IMR-90 (cell line): ENCODE measurements at regions not wholly inside any gene's neighbourhood (a gene's known extent, or its start where the extent isn't known, plus 50 kb on each side); places are given as distances from the start of the nearest gene placed in this dataset.

Experiments
- ATAC-seq: fragments of 200-7000 bp; cut with Tn5 transposase; 2 replicates; pipeline ENCODE4 v1.9.1; 2020; ENCODE audit warnings: low read depth, mild to moderate bottlenecking, moderate library complexity
- BruUV-seq: library from RNA; stranded (reverse); fragments of 400-500 nt; replicated peaks from 2 replicates; lab custom pipeline; 2021; lab: Mats Ljungman, UMichigan
- CTCF ChIA-PET: fragments of 300-600 bp; formaldehyde crosslinking; extraction: SDS; loops from one replicate; lab custom pipeline; 2021; ENCODE audit warnings: antibody characterized with exemption; lab: Yijun Ruan, JAX
- POLR2A ChIA-PET: fragments of 300-600 bp; sonication (Branson Sonifier 250); formaldehyde crosslinking; loops from one replicate; lab custom pipeline; 2022; ENCODE audit warnings: antibody characterized with exemption; ENCODE audit not compliant: unreplicated experiment; lab: Charles Lee
- DNase-seq: peaks from one replicate; pipeline ENCODE4 v3.0.0; 2013
- H2AFZ ChIP-seq: replicated peaks from 2 replicates; pipeline ENCODE3; 2013; ENCODE audit warnings: low read length, mild to moderate bottlenecking; ENCODE audit not compliant: poor library complexity
- H2AK5ac ChIP-seq: 2 replicates; pipeline ENCODE4 v1.6.1; 2013; ENCODE audit warnings: low read depth, low read length, inconsistent platforms
- H2AK9ac ChIP-seq: replicated peaks from 2 replicates; pipeline ENCODE3; 2013; ENCODE audit warnings: mild to moderate bottlenecking, low read depth, low read length, moderate library complexity; ENCODE audit not compliant: poor library complexity
- H2BK120ac ChIP-seq: 2 replicates; pipeline ENCODE4 v1.6.1; 2013; ENCODE audit warnings: low read depth, low read length, inconsistent platforms
- H2BK15ac ChIP-seq: 3 replicates; pipeline ENCODE4 v1.6.1; 2013; ENCODE audit warnings: low read depth, low read length, inconsistent platforms
- H2BK20ac ChIP-seq: 2 replicates; pipeline ENCODE4 v1.6.1; 2013; ENCODE audit warnings: low read depth, mild to moderate bottlenecking, inconsistent platforms, low read length, moderate library complexity
- H2BK5ac ChIP-seq: 2 replicates; pipeline ENCODE4 v1.6.1; 2013; ENCODE audit warnings: mild to moderate bottlenecking, low read depth, low read length, inconsistent platforms; ENCODE audit not compliant: poor library complexity, severe bottlenecking
- H3K14ac ChIP-seq: replicated peaks from 2 replicates; pipeline ENCODE4 v1.6.1; 2013; ENCODE audit warnings: low read depth, low read length, inconsistent platforms
- H3K18ac ChIP-seq: 2 replicates; pipeline ENCODE4 v1.6.1; 2013; ENCODE audit warnings: low read depth, low read length, control low read depth
- H3K23ac ChIP-seq: 2 replicates; pipeline ENCODE4 v1.6.1; 2013; ENCODE audit warnings: low read depth, low read length, inconsistent platforms
- H3K27ac ChIP-seq: 2 replicates; pipeline ENCODE4 v1.5.1; 2013; ENCODE audit warnings: mild to moderate bottlenecking, control low read depth, low read length; ENCODE audit not compliant: insufficient read depth
- H3K27me3 ChIP-seq: 2 replicates; pipeline ENCODE4 v1.6.1; 2013; ENCODE audit warnings: low read length; ENCODE audit not compliant: control insufficient read depth, insufficient read depth
- H3K36me3 ChIP-seq: 2 replicates; pipeline ENCODE4 v1.6.1; 2013; ENCODE audit warnings: low read length, mixed read lengths; ENCODE audit not compliant: control insufficient read depth, insufficient read depth
- H3K4ac ChIP-seq: 2 replicates; pipeline ENCODE4 v1.6.1; 2013; ENCODE audit warnings: low read depth, low read length, inconsistent platforms
- H3K4me1 ChIP-seq: 2 replicates; pipeline ENCODE4 v1.6.1; 2013; ENCODE audit warnings: low read length, mixed read lengths; ENCODE audit not compliant: control insufficient read depth, insufficient read depth
- H3K4me2 ChIP-seq: 2 replicates; pipeline ENCODE4 v1.6.1; 2013; ENCODE audit warnings: low read depth, mild to moderate bottlenecking, control low read depth, low read length, moderate library complexity
- H3K4me3 ChIP-seq: 2 replicates; pipeline ENCODE4 v1.5.1; 2013; ENCODE audit warnings: low read depth, mild to moderate bottlenecking, control low read depth, low read length, moderate library complexity; ENCODE audit not compliant: insufficient read depth
- H3K56ac ChIP-seq: 2 replicates; pipeline ENCODE4 v1.6.1; 2013; ENCODE audit warnings: low read length, inconsistent platforms; ENCODE audit not compliant: insufficient read depth; ENCODE audit errors: extremely low read depth
- H3K79me1 ChIP-seq, 2 experiments: 2 replicates each; pipeline ENCODE4 v1.6.1; 2013; ENCODE audit warnings: low read length in 2 of 2, inconsistent platforms in 1 of 2, low read depth in 1 of 2
- H3K9ac ChIP-seq: 2 replicates; pipeline ENCODE4 v1.6.1; 2013; ENCODE audit warnings: low read depth, low read length, control low read depth
- H3K9me1 ChIP-seq: 2 replicates; pipeline ENCODE4 v1.6.1; 2013; ENCODE audit warnings: low read length, inconsistent platforms; ENCODE audit not compliant: insufficient read depth
- H3K9me3 ChIP-seq: 2 replicates; pipeline ENCODE4 v1.6.1; 2013; ENCODE audit warnings: low read length; ENCODE audit not compliant: control insufficient read depth, insufficient read depth
- H4K20me1 ChIP-seq: 2 replicates; pipeline ENCODE4 v1.6.1; 2013; ENCODE audit warnings: low read length, inconsistent platforms; ENCODE audit not compliant: insufficient read depth
- H4K5ac ChIP-seq: 2 replicates; pipeline ENCODE4 v1.6.1; 2013; ENCODE audit warnings: mild to moderate bottlenecking, low read depth, low read length, control low read depth
- H4K8ac ChIP-seq, 2 experiments: 2 replicates each; pipeline ENCODE4 v1.6.1; 2013; ENCODE audit warnings: low read depth in 2 of 2, low read length in 2 of 2, control low read depth in 1 of 2, inconsistent platforms in 1 of 2
- H4K91ac ChIP-seq: 2 replicates; pipeline ENCODE4 v1.6.1; 2013; ENCODE audit warnings: low read depth, low read length, inconsistent platforms; ENCODE audit not compliant: insufficient read depth
- BHLHE40 ChIP-seq: fragments of 150-350 bp; IDR thresholded peaks from 2 replicates; pipeline ENCODE4 v1.6.1; 2016; ENCODE audit warnings: mild to moderate bottlenecking, low read depth, low read length
- CEBPB ChIP-seq: IDR thresholded peaks from 2 replicates; pipeline ENCODE4 v1.6.1; 2012; ENCODE audit warnings: low read depth, low read length, improper control_type of control experiment
- CHD1 ChIP-seq: IDR thresholded peaks from 2 replicates; pipeline ENCODE4 v1.6.1; 2012; ENCODE audit warnings: low read depth, low read length, improper control_type of control experiment
- CTCF ChIP-seq: conservative IDR thresholded peaks from 2 replicates; pipeline ENCODE4 v1.5.1; 2012; ENCODE audit warnings: mild to moderate bottlenecking, low read depth, low read length, improper control_type of control experiment
- ELK1 ChIP-seq: fragments of 150-350 bp; IDR thresholded peaks from 2 replicates; pipeline ENCODE4 v1.6.1; 2016; ENCODE audit warnings: low read depth, mild to moderate bottlenecking, low read length, moderate library complexity, borderline replicate concordance
- MXI1 ChIP-seq: IDR thresholded peaks from 2 replicates; pipeline ENCODE4 v1.6.1; 2012; ENCODE audit warnings: low read depth, mild to moderate bottlenecking, low read length, moderate library complexity, borderline replicate concordance
- POLR2A ChIP-seq: IDR thresholded peaks from 2 replicates; pipeline ENCODE4 v1.6.1; 2012; ENCODE audit warnings: mild to moderate bottlenecking, low read depth, low read length
- RAD21 ChIP-seq: IDR thresholded peaks from 2 replicates; pipeline ENCODE4 v1.6.1; 2012; ENCODE audit warnings: low read length, improper control_type of control experiment
- RFX5 ChIP-seq: IDR thresholded peaks from 2 replicates; pipeline ENCODE4 v1.8.0; 2012; ENCODE audit warnings: low read depth, mild to moderate bottlenecking, low read length, moderate library complexity
- SMC3 ChIP-seq: fragments of 150-350 bp; IDR thresholded peaks from 2 replicates; pipeline ENCODE4 v1.6.1; 2016; ENCODE audit warnings: low read depth, mild to moderate bottlenecking, antibody characterized with exemption, low read length, moderate library complexity
- USF2 ChIP-seq: fragments of 150-350 bp; IDR thresholded peaks from 2 replicates; pipeline ENCODE4 v1.6.1; 2017; ENCODE audit warnings: mild to moderate bottlenecking, antibody characterized with exemption, low read length, low read depth
- WGBS, 2 experiments: methylation state at CpG; one replicate each; pipeline versions ENCODE4 v1.1.5 to v1.1.7; 2013; ENCODE audit warnings: missing lambda C conversion rate in 2 of 2; ENCODE audit not compliant: insufficient read length in 1 of 2; ENCODE audit errors: extremely low coverage in 2 of 2; 5-methylcytosine and 5-hydroxymethylcytosine counted together
- dilution Hi-C: fragments of 300-500 bp; cut with HindIII; formaldehyde crosslinking; loops from one replicate; pipeline ENCODE4 v1.14.3; 2018; ENCODE audit warnings: low sequenced_read_pairs; ENCODE audit not compliant: unreplicated experiment
- in situ Hi-C: fragments of 300-500 bp; cut with MboI; formaldehyde crosslinking; loops from 3 replicates; pipeline ENCODE4 v1.14.3; 2019; ENCODE audit warnings: low sequenced_read_pairs, inconsistent platforms, mixed read lengths
- intact Hi-C: fragments of 100-400 bp; cut with micrococcal nuclease; formaldehyde crosslinking; loops from 2 replicates; pipeline ENCODE4 v1.10.0; 2022

- Histone ChIP-seq H3K79me1 (no peaks in the 10 kb centered on the region), H3K36me3 (no peaks in the 10 kb centered on the region), H2AK9ac (no peak overlapping the region), H3K4me2 (no peak overlapping the region), H3K9me1 (no peaks in the 10 kb centered on the region), H2BK120ac (no peak overlapping the region), H3K9me3 (no peaks in the 10 kb centered on the region), H3K27ac (no peak overlapping the region), H2BK5ac (no peak overlapping the region), H3K14ac (no peak overlapping the region), H3K4me3 (no peak overlapping the region), H2AK5ac (no peak overlapping the region), H3K18ac (no peak overlapping the region), H3K4ac (no peak overlapping the region), H2AFZ (no peak overlapping the region), H3K23ac (no peak overlapping the region), H2BK15ac (no peak overlapping the region), H3K9ac (no peak overlapping the region), H3K56ac (no peak overlapping the region), H4K91ac (no peak overlapping the region), H2BK20ac (no peak overlapping the region), H3K27me3 (no peaks in the 10 kb centered on the region), H4K20me1 (no peaks in the 10 kb centered on the region), H4K5ac (no peak overlapping the region), H3K4me1 (no peaks in the 10 kb centered on the region), H4K8ac (no peak overlapping the region)
- in situ Hi-C loops (no loop called here), dilution Hi-C loops (no loop called here), intact Hi-C loops (no loop called here)
- WGBS, 2 experiments: 0% methylated on average over 1 of the region's 5 CpGs; no CpG with 5 or more reads in 1 of the 2 experiments
- ATAC-seq (no peak), DNase-seq (no peak)
- TF ChIP-seq RFX5 (no peak), USF2 (no peak), POLR2A (no peak), CEBPB (no peak), CTCF (no peak), CHD1 (no peak), ELK1 (no peak), BHLHE40 (no peak), SMC3 (no peak), MXI1 (no peak), RAD21 (no peak)
- CTCF ChIA-PET: no interaction called here
- POLR2A ChIA-PET: no interaction called here
- BruUV-seq: no TSS peak
Observed at GRCh38 chr6:68069921-68070710, 565.0 kb upstream of the ADGRB3 start.
